ENCODE measurements at regions not wholly inside any gene's neighbourhood (a gene's known extent, or its start where the extent isn't known, plus 50 kb on each side); places are given as distances from the start of the nearest gene placed in this dataset.
A peak's percentile ranks its signal among the peaks of the same experiment; 100 is the strongest.

GRCh38 chr15:69599271-69599670 lies 146.7 kb downstream of the RPLP1 start:
- no peak for DNase-seq (ENCODE audit: low read depth)
- no peak for TF ChIP-seq CTCF (conservative IDR thresholded peaks at IDR 0.05; ENCODE audit: low read depth, low read length)
- no peak overlapping the region for H3K4me3 ChIP-seq (ENCODE audit: low read depth, low read length)

DNA sequence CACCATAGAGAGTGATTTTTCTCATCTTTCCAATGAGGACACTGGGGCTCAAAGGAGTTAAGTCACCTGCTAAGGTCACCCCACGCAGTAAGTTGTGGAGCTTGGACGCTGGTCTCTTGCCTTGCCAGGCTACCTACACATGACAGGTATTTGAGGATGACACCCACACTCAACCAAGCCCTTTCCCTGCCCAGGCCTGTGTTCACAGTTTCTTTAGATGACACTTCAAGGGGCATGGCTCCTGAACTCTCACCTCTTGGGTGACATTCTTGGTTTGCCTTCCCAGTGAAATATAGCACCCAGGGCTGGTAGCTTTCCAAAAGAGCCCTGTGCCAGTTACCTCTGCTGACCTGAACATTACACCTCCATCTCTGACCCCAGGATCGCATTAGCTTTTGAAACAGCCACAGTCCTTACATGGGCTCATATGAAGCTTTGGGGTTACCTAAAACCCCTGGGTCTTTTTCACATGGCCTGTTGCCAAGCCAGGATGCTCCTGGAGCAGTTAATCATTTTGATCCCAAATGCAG lies 148.0 kb downstream of the RPLP1 start:
- H3K4me3 ChIP-seq (ENCODE audit: low read depth, low read length): no peak overlapping the region

GRCh38 chr15:69601711-69602504 lies 149.3 kb downstream of the RPLP1 start:
- TF ChIP-seq CTCF (conservative IDR thresholded peaks at IDR 0.05; ENCODE audit: low read depth, low read length): no peak
- DNase-seq (ENCODE audit: low read depth): no peak

More for the DNA sequence above, 148.0 kb downstream of the RPLP1 start:
- no peak for TF ChIP-seq CTCF (conservative IDR thresholded peaks at IDR 0.05; ENCODE audit: low read depth, low read length)
- no peak for DNase-seq (ENCODE audit: low read depth)

GRCh38 chr15:69602921-69603320 lies 150.3 kb downstream of the RPLP1 start:
- TF ChIP-seq CTCF (conservative IDR thresholded peaks at IDR 0.05; ENCODE audit: low read depth, low read length): no peak
- H3K4me3 ChIP-seq (ENCODE audit: low read depth, low read length): no peak overlapping the region
- DNase-seq (ENCODE audit: low read depth): no peak

More at GRCh38 chr15:69601711-69602504, 149.3 kb downstream of the RPLP1 start:
- H3K4me3 ChIP-seq (ENCODE audit: low read depth, low read length): no peak overlapping the region

DNA sequence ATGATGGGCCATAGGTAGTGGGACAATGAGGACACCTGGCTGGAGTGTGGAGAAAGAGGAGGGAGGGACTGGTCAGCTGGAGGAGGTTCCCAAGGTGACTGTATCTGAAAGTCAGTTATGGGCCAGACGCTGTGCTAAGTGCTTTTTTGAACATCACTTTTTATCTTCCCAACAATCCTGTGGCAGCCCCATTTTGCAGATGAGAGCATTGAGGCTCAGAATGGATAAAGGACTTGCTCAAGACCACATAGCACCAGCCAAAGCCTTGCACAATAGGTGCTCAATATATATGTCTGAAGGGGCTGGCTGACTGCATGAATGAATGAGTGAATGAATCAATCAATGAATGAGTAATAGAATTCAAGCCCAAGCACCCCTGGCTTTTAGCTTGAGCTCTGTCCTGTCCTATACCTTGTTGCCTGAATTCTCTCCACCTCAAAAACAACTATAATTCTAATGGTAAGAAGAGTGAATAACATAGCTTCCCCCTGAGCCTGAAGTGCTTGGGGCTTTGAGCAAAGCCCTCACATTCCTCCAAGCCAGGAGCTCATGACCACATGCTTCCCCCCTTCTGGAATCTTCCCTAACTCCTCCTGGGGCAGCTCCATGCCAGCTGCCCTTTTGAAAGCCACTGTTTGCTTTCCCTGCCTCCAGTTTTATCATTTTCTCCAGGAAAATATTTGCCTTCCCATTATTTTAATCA lies 150.9 kb downstream of the RPLP1 start:
- no peak for TF ChIP-seq CTCF (conservative IDR thresholded peaks at IDR 0.05; ENCODE audit: low read depth, low read length)
- no peak for DNase-seq (ENCODE audit: low read depth)
- H3K4me3 ChIP-seq (ENCODE audit: low read depth, low read length): no peak overlapping the region

DNA sequence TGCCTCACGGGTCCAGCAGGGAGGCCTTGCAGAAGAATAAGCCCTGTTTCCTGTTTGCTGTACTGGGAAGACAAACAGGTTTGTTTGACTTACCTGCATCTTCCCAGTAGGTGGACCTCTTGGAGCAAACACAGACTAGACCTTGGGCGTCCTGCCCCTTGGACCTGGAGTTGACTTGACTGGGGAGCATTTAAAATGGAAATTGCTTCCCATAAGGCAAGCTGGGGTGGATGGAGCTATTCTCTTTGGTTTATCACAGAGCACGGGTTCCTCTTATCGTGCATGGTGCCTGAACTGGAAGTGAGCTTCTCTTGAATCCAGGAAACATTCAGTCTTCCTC lies 151.4 kb downstream of the RPLP1 start:
- no peak overlapping the region for H3K4me3 ChIP-seq (ENCODE audit: low read depth, low read length)
- DNase-seq (ENCODE audit: low read depth): no peak
- peak; percentile 33 for TF ChIP-seq CTCF (conservative IDR thresholded peaks at IDR 0.05; ENCODE audit: low read depth, low read length)

Data from epithelial cell of proximal tubule (primary cell).